Mesothelial cell of epicardium (in vitro differentiated cells): ENCODE measurements at regions not wholly inside any gene's neighbourhood (a gene's known extent, or its start where the extent isn't known, plus 50 kb on each side); places are given as distances from the start of the nearest gene placed in this dataset.

Experiments used
- DNase-seq, 2 experiments: peaks; one replicate each; pipeline ENCODE4 v3.0.0; 2021; ENCODE audit warnings: low spot score in 2 of 2; ENCODE audit not compliant: unreplicated experiment in 2 of 2
- H3K27ac Mint-ChIP-seq: 2 replicates; pipeline ENCODE4 v1.8.0; 2021; ENCODE audit warnings: mixed read lengths
- H3K27me3 Mint-ChIP-seq: 2 replicates; pipeline ENCODE4 v1.8.0; 2021; ENCODE audit warnings: low read depth, mixed read lengths
- H3K36me3 Mint-ChIP-seq: 2 replicates; pipeline ENCODE4 v1.8.0; 2021; ENCODE audit warnings: mixed read lengths
- H3K4me1 Mint-ChIP-seq: 2 replicates; pipeline ENCODE4 v1.8.0; 2021; ENCODE audit warnings: mixed read lengths
- H3K4me3 Mint-ChIP-seq: 2 replicates; pipeline ENCODE4 v1.8.0; 2021; ENCODE audit warnings: mild to moderate bottlenecking, moderate library complexity, mixed read lengths
- H3K9me3 Mint-ChIP-seq: 2 replicates; pipeline ENCODE4 v1.8.0; 2021; ENCODE audit warnings: mixed read lengths
- CTCF ChIP-seq: fragments of 200-600 bp; sonication (generic); IDR thresholded peaks from one replicate; pipeline ENCODE4 v1.5.0; 2021; ENCODE audit warnings: antibody characterized with exemption; ENCODE audit not compliant: unreplicated experiment

DNA sequence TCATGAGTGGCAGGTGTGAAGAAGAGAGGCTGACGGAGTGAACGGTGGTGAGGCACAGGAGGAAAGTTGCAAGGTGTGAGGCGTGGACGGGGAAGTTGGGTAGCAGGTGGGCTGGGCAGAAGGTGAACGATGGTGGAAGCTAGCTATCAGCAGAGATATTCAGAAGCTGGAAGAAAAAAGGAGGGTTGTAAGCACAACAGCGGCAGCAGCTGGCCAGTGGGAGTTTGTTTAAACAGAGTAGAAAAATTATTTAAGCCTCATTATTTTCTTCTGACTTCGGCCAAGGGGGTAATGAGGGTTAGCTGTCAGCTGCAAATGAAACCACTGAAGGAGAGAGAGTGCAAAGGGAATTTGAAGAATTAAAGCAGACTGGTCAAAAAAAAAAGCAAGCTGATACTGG is 62.1 kb upstream of the PRKAR2B start:
- H3K4me1 Mint-ChIP-seq = peaks cover 14% of the 10 kb centered on the region

GRCh38 chr7:106984034-106984433 is 60.5 kb upstream of the PRKAR2B start:
- TF ChIP-seq CTCF = no peak
- Mint-ChIP-seq H3K36me3 (no peaks in the 10 kb centered on the region), H3K9me3 (no peaks in the 10 kb centered on the region), H3K27ac (no peak overlapping the region), H3K4me1 (peaks cover 17% of the 10 kb centered on the region), H3K4me3 (no peak overlapping the region), H3K27me3 (no peaks in the 10 kb centered on the region)
- no peak for DNase-seq

More for the DNA sequence above, 62.1 kb upstream of the PRKAR2B start:
- no peak overlapping the region for H3K27ac Mint-ChIP-seq
- no peak for TF ChIP-seq CTCF
- no peaks in the 10 kb centered on the region for H3K36me3 Mint-ChIP-seq
- DNase-seq = no peak
- H3K9me3 Mint-ChIP-seq = no peaks in the 10 kb centered on the region
- no peaks in the 10 kb centered on the region for H3K27me3 Mint-ChIP-seq
- H3K4me3 Mint-ChIP-seq = no peak overlapping the region

DNA sequence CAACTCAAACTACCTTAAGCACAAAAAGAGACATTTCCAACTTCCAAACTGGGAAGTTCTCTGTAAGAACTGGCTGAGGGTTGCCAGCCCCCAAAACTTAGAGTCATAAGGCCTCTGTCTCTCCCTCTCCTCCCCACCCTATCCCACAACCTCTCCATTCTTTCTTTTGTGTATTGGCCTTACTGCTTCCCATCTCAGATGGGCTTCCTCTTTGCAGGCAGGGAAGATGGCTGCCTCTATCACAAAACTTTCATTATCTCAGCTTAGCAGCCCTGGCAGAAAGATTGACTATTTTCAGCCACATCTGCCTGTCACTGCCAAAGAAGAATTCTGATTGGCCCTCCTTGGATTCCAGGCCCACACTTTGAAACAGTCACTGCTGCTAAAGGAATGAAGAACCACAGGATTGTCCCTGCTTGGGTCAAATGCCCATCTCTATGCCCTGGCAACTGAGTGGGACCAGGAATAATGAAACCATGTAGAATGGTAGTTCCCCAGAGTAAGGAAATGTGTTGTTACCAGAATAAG is 58.0 kb upstream of the PRKAR2B start:
- no peak overlapping the region for H3K4me3 Mint-ChIP-seq
- H3K4me1 Mint-ChIP-seq = peaks cover 12% of the 10 kb centered on the region

GRCh38 chr7:106987777-106988176 is 56.7 kb upstream of the PRKAR2B start:
- Mint-ChIP-seq H3K36me3 (no peaks in the 10 kb centered on the region), H3K4me3 (no peak overlapping the region)

More for the DNA sequence above, 58.0 kb upstream of the PRKAR2B start:
- Mint-ChIP-seq H3K9me3 (no peaks in the 10 kb centered on the region), H3K27ac (no peak overlapping the region), H3K36me3 (no peaks in the 10 kb centered on the region), H3K27me3 (no peaks in the 10 kb centered on the region)
- no peak for DNase-seq
- TF ChIP-seq CTCF = no peak

GRCh38 chr7:106992511-106992910 is 52.0 kb upstream of the PRKAR2B start:
- peaks cover 3% of the 10 kb centered on the region for H3K4me1 Mint-ChIP-seq
- no peak overlapping the region for H3K4me3 Mint-ChIP-seq
- DNase-seq = no peak
- H3K27ac Mint-ChIP-seq = no peak overlapping the region
- no peaks in the 10 kb centered on the region for H3K27me3 Mint-ChIP-seq
- H3K36me3 Mint-ChIP-seq = no peaks in the 10 kb centered on the region
- H3K9me3 Mint-ChIP-seq = no peaks in the 10 kb centered on the region
- no peak for TF ChIP-seq CTCF

More at GRCh38 chr7:106987777-106988176, 56.7 kb upstream of the PRKAR2B start:
- no peak for DNase-seq
- Mint-ChIP-seq H3K27ac (no peak overlapping the region), H3K9me3 (no peaks in the 10 kb centered on the region), H3K27me3 (no peaks in the 10 kb centered on the region), H3K4me1 (peaks cover 6% of the 10 kb centered on the region)
- no peak for TF ChIP-seq CTCF
